ENCODE measurements at regions not wholly inside any gene's neighbourhood (a gene's known extent, or its start where the extent isn't known, plus 50 kb on each side); places are given as distances from the start of the nearest gene placed in this dataset.

DNA sequence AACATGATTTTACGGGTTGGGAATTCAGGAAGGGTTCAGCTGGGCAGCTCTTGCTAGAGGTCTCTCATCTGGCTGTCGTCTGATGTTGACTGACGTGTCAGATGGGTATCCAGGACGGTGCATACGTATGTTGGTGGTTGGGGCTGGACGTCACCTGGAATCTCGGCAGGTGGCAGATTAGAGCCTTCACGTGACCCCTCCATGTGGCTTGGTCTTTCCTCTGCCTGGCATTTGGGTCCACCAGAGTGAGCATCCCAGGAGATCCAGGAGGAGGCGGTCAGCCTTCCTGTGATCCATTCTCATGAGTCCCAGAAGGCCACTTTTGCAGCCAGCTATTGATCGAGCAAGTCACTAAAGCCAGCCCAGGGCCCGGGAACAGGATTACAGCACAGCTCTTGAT lies 202.7 kb downstream of the FOXL1 start:
- TF ChIP-seq, protein P1, sequence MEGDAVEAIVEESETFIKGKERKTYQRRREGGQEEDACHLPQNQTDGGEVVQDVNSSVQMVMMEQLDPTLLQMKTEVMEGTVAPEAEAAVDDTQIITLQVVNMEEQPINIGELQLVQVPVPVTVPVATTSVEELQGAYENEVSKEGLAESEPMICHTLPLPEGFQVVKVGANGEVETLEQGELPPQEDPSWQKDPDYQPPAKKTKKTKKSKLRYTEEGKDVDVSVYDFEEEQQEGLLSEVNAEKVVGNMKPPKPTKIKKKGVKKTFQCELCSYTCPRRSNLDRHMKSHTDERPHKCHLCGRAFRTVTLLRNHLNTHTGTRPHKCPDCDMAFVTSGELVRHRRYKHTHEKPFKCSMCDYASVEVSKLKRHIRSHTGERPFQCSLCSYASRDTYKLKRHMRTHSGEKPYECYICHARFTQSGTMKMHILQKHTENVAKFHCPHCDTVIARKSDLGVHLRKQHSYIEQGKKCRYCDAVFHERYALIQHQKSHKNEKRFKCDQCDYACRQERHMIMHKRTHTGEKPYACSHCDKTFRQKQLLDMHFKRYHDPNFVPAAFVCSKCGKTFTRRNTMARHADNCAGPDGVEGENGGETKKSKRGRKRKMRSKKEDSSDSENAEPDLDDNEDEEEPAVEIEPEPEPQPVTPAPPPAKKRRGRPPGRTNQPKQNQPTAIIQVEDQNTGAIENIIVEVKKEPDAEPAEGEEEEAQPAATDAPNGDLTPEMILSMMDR (IDR thresholded peaks at IDR 0.05; ENCODE audit: low read depth, low read length, missing input control): no peak
- TF ChIP-seq, protein P2, sequence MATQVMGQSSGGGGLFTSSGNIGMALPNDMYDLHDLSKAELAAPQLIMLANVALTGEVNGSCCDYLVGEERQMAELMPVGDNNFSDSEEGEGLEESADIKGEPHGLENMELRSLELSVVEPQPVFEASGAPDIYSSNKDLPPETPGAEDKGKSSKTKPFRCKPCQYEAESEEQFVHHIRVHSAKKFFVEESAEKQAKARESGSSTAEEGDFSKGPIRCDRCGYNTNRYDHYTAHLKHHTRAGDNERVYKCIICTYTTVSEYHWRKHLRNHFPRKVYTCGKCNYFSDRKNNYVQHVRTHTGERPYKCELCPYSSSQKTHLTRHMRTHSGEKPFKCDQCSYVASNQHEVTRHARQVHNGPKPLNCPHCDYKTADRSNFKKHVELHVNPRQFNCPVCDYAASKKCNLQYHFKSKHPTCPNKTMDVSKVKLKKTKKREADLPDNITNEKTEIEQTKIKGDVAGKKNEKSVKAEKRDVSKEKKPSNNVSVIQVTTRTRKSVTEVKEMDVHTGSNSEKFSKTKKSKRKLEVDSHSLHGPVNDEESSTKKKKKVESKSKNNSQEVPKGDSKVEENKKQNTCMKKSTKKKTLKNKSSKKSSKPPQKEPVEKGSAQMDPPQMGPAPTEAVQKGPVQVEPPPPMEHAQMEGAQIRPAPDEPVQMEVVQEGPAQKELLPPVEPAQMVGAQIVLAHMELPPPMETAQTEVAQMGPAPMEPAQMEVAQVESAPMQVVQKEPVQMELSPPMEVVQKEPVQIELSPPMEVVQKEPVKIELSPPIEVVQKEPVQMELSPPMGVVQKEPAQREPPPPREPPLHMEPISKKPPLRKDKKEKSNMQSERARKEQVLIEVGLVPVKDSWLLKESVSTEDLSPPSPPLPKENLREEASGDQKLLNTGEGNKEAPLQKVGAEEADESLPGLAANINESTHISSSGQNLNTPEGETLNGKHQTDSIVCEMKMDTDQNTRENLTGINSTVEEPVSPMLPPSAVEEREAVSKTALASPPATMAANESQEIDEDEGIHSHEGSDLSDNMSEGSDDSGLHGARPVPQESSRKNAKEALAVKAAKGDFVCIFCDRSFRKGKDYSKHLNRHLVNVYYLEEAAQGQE (IDR thresholded peaks at IDR 0.05): no peak
- TF ChIP-seq, protein P3, sequence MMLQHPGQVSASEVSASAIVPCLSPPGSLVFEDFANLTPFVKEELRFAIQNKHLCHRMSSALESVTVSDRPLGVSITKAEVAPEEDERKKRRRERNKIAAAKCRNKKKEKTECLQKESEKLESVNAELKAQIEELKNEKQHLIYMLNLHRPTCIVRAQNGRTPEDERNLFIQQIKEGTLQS (IDR thresholded peaks at IDR 0.05): no peak
- TF ChIP-seq JUND (IDR thresholded peaks at IDR 0.05) (no peak), RAD21 (IDR thresholded peaks at IDR 0.05) (no peak), GABPA (IDR thresholded peaks at IDR 0.05 in 1 of 2, conservative IDR thresholded peaks at IDR 0.05 in 1 of 2) (no peak), TAF1 (conservative IDR thresholded peaks at IDR 0.05) (no peak), FOXA1 (IDR thresholded peaks at IDR 0.05) (no peak), RXRA (IDR thresholded peaks at IDR 0.05) (no peak), NR2F2 (IDR thresholded peaks at IDR 0.05) (no peak), YY1 (IDR thresholded peaks at IDR 0.05) (no peak)
- TF ChIP-seq, protein P4, sequence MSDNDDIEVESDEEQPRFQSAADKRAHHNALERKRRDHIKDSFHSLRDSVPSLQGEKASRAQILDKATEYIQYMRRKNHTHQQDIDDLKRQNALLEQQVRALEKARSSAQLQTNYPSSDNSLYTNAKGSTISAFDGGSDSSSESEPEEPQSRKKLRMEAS (IDR thresholded peaks at IDR 0.05): no peak
- TF ChIP-seq, protein P5, sequence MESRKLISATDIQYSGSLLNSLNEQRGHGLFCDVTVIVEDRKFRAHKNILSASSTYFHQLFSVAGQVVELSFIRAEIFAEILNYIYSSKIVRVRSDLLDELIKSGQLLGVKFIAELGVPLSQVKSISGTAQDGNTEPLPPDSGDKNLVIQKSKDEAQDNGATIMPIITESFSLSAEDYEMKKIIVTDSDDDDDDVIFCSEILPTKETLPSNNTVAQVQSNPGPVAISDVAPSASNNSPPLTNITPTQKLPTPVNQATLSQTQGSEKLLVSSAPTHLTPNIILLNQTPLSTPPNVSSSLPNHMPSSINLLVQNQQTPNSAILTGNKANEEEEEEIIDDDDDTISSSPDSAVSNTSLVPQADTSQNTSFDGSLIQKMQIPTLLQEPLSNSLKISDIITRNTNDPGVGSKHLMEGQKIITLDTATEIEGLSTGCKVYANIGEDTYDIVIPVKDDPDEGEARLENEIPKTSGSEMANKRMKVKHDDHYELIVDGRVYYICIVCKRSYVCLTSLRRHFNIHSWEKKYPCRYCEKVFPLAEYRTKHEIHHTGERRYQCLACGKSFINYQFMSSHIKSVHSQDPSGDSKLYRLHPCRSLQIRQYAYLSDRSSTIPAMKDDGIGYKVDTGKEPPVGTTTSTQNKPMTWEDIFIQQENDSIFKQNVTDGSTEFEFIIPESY (IDR thresholded peaks at IDR 0.05): no peak

All from liver (tissue), 3 donors.